NCI-H2196 treated with DMSO at 0.1 percent for 48 hours (cell line): ENCODE measurements at regions not wholly inside any gene's neighbourhood (a gene's known extent, or its start where the extent isn't known, plus 50 kb on each side); places are given as distances from the start of the nearest gene placed in this dataset.

Experiments
- DNase-seq: peaks from one replicate; lab custom pipeline; 2025; ENCODE audit not compliant: unreplicated experiment; lab: John Stamatoyannopoulos, UW

GRCh38 chr10:21327289-21327993 lies 198.0 kb downstream of the SKIDA1 start:
- DNase-seq = no peak

- no peak for DNase-seq
These were observed 198.7 kb downstream of the SKIDA1 start for GRCh38 chr10:21326594-21327288.

GRCh38 chr10:21318540-21319167 lies 206.8 kb downstream of the SKIDA1 start:
- DNase-seq = no peak

DNA sequence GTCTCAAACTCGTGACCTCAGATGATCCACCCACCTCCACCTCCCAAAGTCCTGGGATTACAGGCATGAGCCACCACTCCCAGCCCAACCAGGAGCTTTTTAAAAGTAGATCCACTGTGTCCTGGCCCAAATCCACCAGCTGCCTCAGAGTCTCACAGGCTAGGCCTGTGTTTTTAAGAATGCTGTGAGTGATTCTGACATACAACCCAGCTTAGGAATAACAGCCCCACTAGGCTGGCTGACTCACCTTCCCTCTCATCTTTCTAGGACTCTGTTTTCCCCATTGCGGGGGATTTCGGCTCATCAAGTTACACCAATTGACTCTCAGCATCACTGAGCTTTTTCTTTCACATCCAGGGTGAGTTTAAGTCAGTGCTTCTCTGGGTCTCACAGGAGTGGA lies 207.6 kb downstream of the SKIDA1 start:
- no peak for DNase-seq

DNA sequence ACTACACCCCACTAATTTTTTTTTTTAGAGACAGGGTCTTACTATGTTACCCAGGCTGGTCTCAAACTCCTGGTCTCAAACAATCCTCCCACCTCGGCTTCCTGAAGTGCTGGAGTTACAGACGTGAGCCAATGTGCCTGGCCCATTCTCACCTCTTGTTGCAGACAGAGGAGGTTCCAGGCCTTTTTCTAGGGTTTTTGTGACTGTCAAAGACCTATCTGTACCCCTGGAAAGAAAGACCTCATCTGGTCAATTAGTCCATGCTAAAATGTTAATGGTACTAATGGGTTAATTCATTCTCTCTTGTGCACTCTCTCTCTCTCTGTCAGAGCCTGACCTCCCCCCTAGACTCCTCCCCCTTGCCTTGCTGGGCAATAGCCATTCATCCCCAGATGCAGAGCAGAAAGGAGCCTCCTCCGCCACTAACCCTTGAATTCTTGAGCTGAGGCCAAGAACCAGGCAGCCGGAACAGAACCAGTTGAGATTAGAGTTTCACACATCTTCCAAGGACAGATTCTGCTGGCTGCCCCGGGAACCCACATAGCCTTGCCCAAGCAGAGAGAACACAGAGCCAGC lies 209.7 kb downstream of the SKIDA1 start:
- DNase-seq = peak; percentile 20

- no peak for DNase-seq
These were observed 210.4 kb downstream of the SKIDA1 start for GRCh38 chr10:21314906-21315644.

GRCh38 chr10:21314111-21314626 lies 211.3 kb downstream of the SKIDA1 start:
- no peak for DNase-seq

DNA sequence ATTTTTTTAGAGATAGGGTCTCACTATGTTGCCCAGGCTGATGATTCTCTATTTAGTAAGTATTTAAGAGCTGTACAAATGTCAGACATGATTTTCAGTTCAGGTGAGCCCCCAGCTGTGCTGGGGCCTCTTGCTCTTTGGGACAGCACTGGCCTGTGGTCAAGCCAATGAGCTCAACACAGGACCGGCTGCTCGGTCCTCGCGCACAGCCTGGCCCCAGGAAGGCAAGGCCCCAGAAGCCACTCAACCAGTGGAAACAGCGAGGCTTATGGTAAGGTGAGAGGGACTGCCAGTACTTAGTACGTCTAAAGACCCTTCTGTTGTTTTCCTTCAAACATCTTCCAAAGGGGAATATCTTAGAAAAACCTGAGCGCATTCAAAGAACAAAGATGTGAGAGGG lies 211.8 kb downstream of the SKIDA1 start:
- DNase-seq = no peak

GRCh38 chr10:21311426-21311825 lies 214.1 kb downstream of the SKIDA1 start:
- no peak for DNase-seq

DNA sequence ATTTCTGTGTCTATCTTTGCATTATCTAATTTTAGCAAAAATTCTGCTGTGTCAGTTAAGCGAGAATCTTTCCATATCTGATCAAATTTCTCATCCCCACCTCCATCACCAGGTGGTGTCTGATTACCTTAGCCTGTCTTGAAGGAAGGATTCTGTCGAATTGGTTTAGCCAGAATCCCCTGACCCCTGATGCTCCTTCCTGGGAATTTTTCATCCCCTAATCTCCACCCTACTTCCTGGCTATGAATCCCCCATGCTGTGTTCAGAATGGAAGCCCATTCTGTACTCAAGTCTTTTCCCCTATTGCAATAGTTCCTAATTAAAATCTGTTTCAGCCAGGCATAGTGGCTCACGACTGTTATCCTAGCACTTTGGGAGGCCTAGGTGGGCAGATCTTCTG lies 216.1 kb downstream of the SKIDA1 start:
- no peak for DNase-seq

GRCh38 chr10:21308946-21309345 lies 216.5 kb downstream of the SKIDA1 start:
- DNase-seq = no peak

- DNase-seq = no peak
These were observed 217.5 kb downstream of the SKIDA1 start for GRCh38 chr10:21308018-21308417.

DNA sequence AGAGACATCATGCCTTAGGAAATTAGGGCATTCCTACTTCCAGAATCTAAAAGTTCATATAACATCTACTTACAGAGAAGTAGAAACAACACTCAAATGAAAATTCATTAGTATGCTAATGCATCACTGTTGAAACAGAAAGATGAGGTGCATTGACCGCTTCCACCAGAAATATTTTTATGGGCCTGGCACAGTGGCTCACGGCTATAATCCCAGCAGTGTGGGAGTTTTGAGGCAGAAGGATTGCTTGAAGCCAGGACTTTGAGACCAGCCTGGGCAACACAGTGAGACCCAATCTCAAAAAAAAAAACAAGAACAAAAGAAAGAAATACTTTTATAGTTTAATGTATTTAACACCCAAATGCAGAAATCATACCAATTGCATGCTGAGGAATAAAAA lies 220.9 kb downstream of the SKIDA1 start:
- no peak for DNase-seq

DNA sequence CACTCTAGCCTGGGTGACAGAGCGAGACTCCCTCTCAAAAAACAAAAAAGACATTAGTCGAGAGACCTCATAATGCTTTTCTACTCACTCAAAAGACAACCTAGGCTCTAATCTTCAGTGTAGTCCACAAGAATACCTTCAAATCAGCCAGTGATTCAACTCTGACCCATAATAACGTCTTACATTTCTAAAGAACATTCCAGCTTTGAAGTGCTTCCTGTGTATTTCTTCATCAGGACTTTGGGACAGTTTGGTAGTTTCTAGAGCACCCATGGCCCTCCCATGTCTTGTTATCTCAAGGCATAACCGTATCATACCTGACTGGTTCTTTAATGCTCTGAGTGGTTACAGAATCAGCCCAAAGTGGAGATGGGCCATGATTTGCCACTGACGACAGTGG lies 221.3 kb downstream of the SKIDA1 start:
- DNase-seq = no peak

DNA sequence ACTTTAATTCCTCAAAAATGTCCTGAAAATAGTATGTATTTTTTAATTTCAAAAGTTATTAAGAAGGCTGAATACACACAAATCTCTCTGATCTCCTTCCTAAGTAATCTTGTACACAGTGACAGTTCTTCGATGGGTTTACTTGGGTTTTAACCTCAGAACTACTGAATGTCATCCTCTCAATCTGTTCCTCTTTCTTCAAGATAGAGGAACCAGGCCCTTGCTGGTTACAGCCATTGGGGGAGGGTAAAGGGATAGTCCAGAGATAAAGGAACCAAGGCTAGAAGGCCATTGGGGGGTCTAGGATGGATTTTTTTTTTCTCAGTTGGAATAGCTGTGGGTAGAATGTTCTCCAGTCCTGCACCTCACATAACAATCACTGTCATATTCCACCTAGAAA lies 224.9 kb downstream of the SKIDA1 start:
- no peak for DNase-seq

GRCh38 chr10:21299330-21299729 lies 226.2 kb downstream of the SKIDA1 start:
- DNase-seq = no peak

GRCh38 chr10:21298701-21299100 lies 226.8 kb downstream of the SKIDA1 start:
- DNase-seq = no peak

DNA sequence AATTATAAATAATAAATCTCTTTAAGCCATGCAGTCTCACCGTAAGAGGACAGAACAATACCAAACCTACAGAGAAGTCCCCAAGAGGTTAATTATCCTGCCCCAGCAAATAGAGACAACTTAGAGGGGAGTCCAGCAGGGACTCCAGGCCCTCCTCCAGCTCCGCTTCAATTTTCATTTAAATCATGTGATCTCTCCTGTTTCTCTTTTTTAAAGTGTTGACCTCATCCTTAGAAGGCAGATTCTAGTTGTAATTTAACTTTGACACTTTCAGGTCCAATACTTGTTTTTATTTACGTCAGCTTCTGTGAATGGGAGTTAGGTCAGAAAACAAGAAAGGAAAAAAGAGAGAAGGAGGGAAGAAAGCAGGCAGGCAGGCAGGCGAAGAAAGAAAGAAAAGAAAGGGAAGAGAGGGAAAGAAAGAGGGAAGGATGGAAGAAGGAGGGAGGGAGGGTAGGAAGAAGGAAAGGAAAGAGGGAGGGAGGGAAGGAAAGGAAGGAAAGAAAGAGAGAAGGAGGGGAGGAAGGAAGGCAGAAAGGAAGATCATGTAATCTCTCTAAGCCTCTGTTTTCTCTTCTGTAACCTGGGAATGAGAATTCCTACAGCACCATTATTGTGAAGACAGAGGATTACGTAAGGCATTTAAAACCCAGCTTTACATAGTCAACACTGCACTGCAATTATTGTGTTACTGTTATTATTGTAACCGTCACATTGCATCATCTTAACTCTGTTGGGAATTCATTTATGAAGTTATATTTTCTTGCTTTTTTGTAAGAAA lies 227.7 kb downstream of the SKIDA1 start:
- DNase-seq = no peak

DNA sequence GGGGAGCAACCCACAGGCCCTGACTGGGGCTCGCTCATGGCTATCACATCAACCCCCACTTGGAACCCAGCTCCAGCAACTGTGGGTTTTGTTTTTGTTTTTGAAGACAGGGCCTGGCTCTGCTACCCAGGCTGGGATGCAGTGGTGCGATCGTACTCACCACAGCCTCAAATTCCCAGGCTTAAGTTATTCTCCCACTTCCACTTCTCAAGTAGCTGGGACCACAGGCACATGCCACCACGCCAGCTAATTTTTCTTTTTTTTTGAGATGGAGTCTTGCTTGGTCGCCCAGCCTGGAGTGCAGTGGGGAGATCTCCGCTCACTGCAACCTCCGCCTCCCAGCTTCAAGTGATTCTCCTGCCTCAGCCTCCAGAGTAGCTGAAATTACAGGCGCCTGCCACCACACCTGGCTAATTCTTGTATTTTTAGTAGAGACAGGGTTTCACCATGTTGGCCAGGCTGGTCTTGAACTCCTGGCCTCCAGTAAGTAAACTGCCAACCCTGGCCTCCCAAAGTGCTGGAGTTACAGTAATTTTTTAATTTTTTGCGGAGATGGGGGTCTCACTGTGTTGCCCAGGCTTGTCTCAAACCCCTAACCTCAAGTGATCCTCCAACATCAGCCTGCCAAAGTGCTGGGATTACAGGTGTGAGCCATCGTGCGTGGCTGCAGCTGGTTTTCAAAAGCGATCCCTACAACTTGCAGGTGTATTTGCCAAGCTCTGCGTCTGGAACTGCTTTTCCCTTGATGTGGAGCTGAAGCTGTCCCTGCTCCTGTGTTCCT lies 228.7 kb downstream of the SKIDA1 start:
- DNase-seq = no peak
